D341Med (cell line): ENCODE measurements at regions not wholly inside any gene's neighbourhood (a gene's known extent, or its start where the extent isn't known, plus 50 kb on each side); places are given as distances from the start of the nearest gene placed in this dataset.

Experiments used
- DNase-seq: peaks from one replicate; pipeline ENCODE4 v3.0.0; 2012; ENCODE audit warnings: low spot score

DNA sequence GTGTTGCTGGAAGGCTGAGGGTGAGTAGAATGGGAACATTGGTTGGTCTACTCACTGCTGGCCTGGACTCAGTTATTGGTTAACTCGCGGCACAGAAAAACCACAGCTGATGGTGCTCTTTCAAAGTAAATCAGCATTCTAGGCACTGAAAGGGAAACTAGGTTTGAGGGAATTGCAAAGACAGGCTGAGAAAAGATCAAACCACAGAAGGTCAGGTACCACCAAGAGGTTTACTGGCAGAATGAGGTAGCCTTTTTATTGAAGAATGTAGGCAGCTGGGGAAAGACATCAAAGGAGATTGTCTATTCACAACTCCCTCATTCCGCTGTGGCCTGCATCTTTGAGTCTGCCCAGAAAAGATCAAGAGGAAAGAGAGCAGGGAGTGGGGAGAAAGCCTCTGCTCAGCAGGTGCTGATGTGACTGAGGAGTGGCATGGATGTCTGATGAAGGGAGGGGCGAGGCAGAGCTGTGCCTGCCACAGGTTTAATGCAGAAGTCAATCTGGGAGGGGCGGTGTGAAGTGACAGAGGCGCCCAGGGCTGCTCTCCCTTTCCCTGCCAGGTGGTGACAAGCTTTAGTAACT is 255.5 kb downstream of the MAN2A1 start:
- no peak for DNase-seq

GRCh38 chr5:109945723-109946480 is 256.2 kb downstream of the MAN2A1 start:
- DNase-seq: no peak

DNA sequence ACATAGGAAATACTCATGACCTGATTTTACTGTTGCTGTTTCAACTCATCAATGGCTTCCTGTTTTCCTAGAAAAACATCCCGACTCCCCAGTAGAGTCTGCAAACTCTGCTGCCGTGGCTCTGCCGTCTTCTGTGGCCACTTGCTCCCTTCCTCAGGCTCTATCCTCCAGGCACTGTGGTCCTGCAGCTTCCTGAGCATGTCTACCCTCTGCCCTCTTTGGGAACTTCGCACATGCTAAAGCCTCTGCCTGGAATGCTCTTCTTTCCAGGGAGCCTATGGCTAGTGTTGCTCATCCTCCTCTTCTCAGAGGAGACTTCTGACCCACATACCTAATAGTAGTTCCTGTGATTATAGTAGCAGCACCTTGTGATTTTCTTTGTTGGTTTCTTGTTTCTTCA is 256.9 kb downstream of the MAN2A1 start:
- no peak for DNase-seq

DNA sequence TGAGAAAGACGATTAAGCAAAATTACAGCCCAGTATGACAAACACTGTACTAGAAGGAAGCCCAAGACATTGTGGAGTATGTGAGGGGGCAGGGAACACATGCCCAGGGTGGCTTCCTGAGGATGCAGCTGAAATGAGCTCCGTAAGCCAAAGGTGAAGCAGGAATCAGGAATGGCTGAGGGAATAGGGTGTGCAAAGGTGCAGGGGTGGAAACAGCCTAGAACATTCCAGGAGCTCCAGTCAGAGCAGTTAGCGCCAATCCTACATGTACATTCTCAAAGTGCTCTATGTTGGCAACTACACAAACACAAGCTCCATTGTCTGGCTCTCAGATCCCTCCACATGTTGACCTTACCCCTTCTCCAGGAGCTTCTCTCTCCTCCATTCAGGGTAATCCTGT is 257.9 kb downstream of the MAN2A1 start:
- no peak for DNase-seq

- no peak for DNase-seq
Measured at GRCh38 chr5:109950634-109951033, 260.9 kb downstream of the MAN2A1 start.

DNA sequence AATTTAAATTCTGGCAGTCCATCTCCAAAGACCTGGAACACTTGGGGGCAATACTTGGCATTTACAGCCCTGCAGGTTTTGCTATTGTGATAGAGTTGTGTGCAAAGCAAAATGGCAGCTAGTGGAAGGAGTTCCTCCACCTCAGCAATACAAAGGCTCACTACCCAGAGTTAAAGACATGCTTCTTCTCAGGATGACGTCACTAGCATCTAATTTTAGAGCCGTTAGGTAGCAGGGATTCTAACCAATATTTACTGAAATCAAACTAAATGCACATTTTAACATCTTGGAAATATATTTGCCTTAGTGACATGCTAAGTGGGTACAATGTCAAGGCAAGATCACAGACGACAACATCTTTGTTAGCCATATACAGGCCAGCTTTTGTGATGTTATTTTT is 261.6 kb downstream of the MAN2A1 start:
- no peak for DNase-seq

DNA sequence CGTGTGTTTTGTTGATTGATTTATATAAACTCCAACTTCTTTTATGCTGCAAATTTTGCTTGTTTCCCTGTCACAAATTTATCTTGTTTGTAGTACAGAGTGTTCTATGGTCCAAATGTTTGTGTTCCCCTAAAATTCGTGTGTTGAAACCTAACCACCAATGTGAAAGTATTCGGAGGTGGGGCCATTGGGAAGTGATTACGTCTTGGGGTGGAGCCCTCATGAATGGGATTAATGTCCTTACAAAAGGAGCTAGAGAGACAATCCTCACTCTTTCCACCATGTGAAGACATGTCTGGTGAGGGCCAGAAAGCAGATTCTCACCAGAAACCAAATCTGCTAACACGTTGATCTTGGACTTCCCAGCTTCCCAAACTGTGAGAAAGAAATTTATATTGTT is 262.0 kb downstream of the MAN2A1 start:
- no peak for DNase-seq

DNA sequence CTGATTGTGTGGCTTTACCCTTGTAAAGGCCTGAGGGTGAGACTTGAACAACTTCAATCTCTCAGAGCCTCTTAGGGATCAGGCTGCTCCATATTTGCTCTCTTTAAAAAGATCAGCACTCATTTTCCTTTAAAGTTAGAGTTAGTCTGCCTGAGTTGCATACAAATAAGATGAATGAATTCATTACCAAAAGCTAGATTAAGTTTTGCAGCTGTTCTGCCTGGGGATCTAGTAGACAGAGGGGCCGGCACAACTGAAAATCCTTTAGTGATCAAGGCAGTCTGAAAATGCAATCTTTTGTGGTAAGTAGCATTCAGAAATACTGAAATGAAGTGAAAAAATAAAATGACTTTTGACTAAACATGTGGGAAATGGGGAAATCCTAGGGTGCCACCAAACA is 264.0 kb downstream of the MAN2A1 start:
- DNase-seq: no peak

DNA sequence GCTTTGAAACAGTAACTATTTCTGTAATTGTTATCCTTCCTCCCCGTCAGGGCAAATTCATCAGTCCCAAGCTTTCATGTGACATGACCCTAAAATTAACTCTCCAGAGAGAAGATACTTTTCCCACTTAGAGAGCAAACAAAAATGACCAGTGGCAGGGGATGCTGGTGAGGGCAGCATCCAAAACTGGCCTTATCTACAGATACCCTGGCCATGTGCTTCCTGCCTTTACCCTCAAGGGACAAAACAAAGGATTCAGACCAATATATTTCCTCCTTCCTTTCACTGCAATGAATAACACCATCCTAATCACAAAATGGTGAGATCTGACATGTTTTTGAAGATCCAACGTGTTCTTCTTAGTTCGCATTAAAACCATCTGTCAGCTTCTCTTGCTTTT is 267.2 kb downstream of the MAN2A1 start:
- no peak for DNase-seq

DNA sequence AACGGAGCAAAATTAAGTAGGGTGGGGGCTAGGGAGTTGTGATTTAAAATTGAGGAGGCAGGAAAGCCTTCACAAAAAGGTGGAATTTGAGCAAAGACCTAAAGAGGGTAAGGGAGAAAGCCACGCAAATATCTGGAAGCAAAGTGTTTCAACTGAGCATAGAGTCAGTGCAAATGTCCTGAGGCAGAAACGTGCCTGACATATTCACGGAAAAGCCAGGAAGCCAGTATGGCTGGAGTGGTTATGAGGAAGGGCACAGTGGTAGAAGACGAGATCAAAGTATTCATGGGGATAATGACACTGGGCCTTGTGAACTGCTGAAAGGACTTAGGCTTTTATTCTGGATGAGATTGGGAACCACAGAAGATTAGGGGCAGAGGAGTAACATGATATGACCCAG is 268.4 kb downstream of the MAN2A1 start:
- no peak for DNase-seq

DNA sequence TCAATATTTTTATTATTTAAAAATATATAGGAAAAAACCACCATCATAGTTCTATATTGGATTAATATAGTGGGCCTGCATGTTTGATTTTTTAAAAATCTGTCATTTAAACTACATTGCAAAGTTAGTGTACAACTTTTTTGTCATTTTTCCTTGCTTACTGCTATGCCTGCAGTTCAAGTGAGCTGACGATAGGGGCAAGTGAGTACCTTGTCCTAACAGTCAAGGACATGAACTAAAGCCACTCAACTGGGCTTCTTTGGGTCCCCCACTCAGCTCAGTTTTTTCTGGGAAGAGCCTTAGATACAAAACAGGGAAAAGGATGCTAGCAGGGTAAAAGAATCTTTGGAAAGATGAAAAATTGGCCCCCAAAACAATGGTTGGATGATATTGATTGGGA is 269.9 kb downstream of the MAN2A1 start:
- no peak for DNase-seq

- no peak for DNase-seq
Measured at GRCh38 chr5:109961751-109962150, 272.0 kb downstream of the MAN2A1 start.

- DNase-seq: no peak
Measured at GRCh38 chr5:109962882-109963603, 273.3 kb downstream of the MAN2A1 start.

DNA sequence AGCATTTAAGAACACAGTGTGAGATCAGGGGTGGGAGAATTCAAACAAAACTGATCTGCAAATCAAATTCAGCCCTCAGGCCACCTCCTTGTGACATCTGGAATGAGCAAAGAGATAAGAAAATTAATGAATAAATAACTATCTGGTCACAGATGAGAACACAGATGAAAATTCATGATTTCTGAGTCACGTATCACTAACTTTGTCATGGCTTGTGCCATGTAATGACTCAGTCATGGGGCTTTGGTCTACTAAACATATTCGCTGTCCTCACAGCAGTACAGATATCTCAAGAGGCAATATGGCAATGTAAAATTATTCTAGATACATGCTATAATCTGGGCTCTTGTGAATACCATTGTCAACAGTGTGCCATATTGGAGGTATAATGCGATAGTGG is 274.4 kb downstream of the MAN2A1 start:
- DNase-seq: no peak

GRCh38 chr5:109965634-109966033 is 275.9 kb downstream of the MAN2A1 start:
- DNase-seq: no peak

DNA sequence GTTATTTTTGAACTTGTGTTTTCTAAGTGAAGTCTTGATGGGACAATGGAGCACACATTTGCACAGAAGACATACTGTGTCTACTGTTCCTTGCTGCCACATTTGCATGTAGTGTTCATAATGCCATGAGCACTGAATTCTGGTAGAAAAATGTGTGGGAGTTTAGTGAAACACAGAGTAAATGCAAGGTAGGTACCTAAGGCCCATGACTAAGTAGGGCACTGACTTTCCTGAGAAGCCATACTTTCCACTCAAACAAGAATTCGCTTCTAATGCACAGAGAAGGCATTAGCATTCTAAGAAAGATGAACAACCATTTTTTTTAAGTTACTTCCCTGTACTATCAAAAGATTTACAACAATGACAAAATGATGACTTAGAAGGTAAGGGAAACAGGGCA is 282.2 kb downstream of the MAN2A1 start:
- DNase-seq: no peak

- DNase-seq: no peak
Measured at GRCh38 chr5:109981979-109982378, 292.3 kb downstream of the MAN2A1 start.

DNA sequence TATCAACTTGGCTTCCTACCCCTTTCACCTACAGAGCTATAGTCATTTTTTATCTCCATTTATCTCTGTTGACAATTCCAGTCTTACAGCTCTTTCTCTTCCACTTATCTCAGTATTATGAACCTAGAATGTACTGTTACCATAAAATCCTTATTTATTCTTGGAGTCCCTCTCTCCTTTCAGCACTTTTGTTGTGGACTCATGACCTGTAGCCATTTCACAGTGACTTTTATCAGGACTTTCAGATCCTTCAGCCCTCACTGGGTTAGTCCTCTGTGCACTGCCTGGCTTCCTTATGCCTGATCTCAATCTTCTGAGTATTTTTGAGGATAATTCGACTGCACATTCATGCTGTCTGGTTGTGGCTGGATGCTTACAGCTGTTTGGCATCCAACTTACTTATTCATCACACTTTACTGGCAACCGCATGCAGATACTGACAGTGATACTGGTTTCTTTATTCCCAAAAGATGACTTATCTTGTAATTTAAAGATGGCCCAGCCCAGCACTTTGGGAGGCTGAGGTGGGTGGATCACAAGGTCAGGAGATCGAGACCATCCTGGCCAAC is 293.3 kb downstream of the MAN2A1 start:
- DNase-seq: no peak

DNA sequence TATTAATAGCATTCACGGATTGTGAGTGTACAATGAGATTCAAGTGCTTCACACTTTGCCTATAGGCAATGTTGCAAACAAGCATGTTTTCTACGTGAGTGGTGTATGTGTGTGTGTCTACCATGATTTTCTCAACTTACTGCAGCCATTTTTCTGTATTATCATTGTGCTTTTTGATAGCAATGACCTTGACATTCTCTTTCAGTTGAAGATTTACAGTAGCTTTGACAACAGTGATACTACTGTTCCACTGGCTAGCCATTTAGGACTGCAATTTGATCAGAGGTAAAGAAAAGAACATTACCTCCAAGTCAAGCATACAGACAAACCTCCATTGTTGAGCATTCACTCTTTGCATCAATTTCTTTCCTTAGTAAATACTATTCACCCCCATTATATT is 297.0 kb downstream of the MAN2A1 start:
- DNase-seq: no peak

- DNase-seq: no peak
Measured at GRCh38 chr5:109987355-109987754, 297.6 kb downstream of the MAN2A1 start.

GRCh38 chr5:109987970-109988369 is 298.2 kb downstream of the MAN2A1 start:
- no peak for DNase-seq

DNA sequence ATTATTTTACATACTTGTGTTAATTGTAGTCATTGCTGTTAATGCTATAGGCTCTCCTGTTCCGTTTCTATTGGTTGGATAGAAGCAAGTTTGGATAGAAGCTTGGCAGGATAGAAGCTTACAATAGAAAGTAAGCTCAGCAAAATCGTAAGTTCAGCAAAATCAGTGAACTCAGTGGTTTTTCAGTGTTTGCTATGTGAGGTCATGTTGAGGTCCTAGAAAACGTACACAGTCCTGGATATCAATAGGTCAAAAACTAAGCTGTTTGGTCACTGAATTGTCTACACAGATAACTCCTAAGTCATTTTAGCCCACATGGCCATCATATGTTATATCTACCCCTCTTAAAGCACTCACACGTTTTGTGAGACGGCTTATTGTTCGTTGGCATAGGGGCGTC is 299.4 kb downstream of the MAN2A1 start:
- DNase-seq: no peak
